Heart left ventricle (tissue), 13 donors: ENCODE measurements at regions not wholly inside any gene's neighbourhood (a gene's known extent, or its start where the extent isn't known, plus 50 kb on each side); places are given as distances from the start of the nearest gene placed in this dataset.

ENCODE experiments used
- POLR2A ChIP-seq, 2 donors: fragments of 450-650 bp; IDR thresholded peaks; one replicate each; pipeline ENCODE4 v1.6.1; 2017; ENCODE audit warnings: antibody characterized with exemption in 2 of 2, mild to moderate bottlenecking in 2 of 2, moderate library complexity in 2 of 2
- TF ChIP-seq, protein P1 (sequence below), 12 donors: fragments of 200-600 bp; sonication (generic) in 4 of 12; IDR thresholded peaks; one replicate each; pipeline versions ENCODE4 v1.5.0 to v1.8.0; 2018 to 2022; ENCODE audit warnings: antibody characterized with exemption in 12 of 12, mild to moderate bottlenecking in 5 of 12
- donor health status: ischemic (EF 13 %, LVEDD 7.1; RV severe dilation, severe dysfunction).
- donor health status: DM: no; HTN: yes; CAD: no.
- donor health status: DM: no; HTN: no; CAD: no.
- donor health status: ischemic (EF 25% LVEDD 6.9; RV normal size, moderate dysfunction).
- donor health status: ischemic (EF 25% LVEDD 5.7; RV mildly dilated, moderate dysfunction).
- donor health status: ischemic (EF 35%, LVEDD 5.7; RV mildly dilated, moderate dysfunction).
- donor health status: nonischemic (EF 11% LVEDD 7.7; RV severe dilation, severe dysfunction).
- donor health status: DM: yes; HTN: yes; CAD: no.
- donor health status: PGD.
- donor health status: ischemic (EF 29% LVEDD 5.4; RV normal size, mild dysfunction).
- donor health status: nonischemic (EF 23%, LVEDD 6.1; RV moderate dilation, normal function).

DNA sequence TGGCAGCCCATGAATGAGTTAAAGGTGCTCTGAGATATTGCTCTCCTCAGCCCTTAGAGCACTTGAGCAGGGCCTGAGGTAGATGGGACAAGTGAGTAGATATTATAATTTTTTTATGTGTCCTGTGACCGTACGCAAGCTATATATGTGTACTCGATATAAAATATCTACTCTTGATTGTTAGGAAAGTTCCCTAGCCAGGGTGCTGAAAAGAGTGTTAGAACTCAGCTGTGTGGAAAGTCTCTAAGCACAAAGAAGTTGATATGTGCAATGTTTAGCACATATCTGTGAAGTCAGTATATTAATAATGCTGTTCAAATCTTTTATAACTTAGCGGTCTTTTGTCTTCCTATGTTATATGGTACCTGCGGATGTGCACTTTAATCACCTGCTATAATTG is 114.6 kb upstream of the PLD5 start:
- TF ChIP-seq, protein P1, sequence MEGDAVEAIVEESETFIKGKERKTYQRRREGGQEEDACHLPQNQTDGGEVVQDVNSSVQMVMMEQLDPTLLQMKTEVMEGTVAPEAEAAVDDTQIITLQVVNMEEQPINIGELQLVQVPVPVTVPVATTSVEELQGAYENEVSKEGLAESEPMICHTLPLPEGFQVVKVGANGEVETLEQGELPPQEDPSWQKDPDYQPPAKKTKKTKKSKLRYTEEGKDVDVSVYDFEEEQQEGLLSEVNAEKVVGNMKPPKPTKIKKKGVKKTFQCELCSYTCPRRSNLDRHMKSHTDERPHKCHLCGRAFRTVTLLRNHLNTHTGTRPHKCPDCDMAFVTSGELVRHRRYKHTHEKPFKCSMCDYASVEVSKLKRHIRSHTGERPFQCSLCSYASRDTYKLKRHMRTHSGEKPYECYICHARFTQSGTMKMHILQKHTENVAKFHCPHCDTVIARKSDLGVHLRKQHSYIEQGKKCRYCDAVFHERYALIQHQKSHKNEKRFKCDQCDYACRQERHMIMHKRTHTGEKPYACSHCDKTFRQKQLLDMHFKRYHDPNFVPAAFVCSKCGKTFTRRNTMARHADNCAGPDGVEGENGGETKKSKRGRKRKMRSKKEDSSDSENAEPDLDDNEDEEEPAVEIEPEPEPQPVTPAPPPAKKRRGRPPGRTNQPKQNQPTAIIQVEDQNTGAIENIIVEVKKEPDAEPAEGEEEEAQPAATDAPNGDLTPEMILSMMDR (IDR thresholded peaks at IDR 0.05): no peak
- TF ChIP-seq POLR2A (IDR thresholded peaks at IDR 0.05): no peak
